HG03521 (cell line): ENCODE measurements at regions not wholly inside any gene's neighbourhood (a gene's known extent, or its start where the extent isn't known, plus 50 kb on each side); places are given as distances from the start of the nearest gene placed in this dataset.
"Not testable (repeated sequence)": the region's sequence is repeated elsewhere in the genome, so short reads cannot be mapped to it uniquely, and the experiment has no call there.

Experiments
- ATAC-seq: cut with Tn5 transposase; IDR thresholded peaks from one replicate; pipeline ENCODE4 v1.9.1; 2021; ENCODE audit warnings: mild to moderate bottlenecking, moderate library complexity; ENCODE audit not compliant: unreplicated experiment

- ATAC-seq, result no peak
Measured at GRCh38 chr18:995629-996028, 91.0 kb downstream of the ADCYAP1 start.

GRCh38 chr18:997499-997898 is 92.8 kb downstream of the ADCYAP1 start:
- no peak for ATAC-seq

GRCh38 chr18:998936-999335 is 94.3 kb downstream of the ADCYAP1 start:
- no peak for ATAC-seq

GRCh38 chr18:1002653-1003178 is 98.0 kb downstream of the ADCYAP1 start:
- ATAC-seq, result no peak

- no peak for ATAC-seq
Measured at GRCh38 chr18:1003499-1003898, 98.8 kb downstream of the ADCYAP1 start.

GRCh38 chr18:1006304-1006703 is 101.6 kb downstream of the ADCYAP1 start:
- ATAC-seq, result no peak

GRCh38 chr18:1006965-1007364 is 102.3 kb downstream of the ADCYAP1 start:
- no peak for ATAC-seq

GRCh38 chr18:1011349-1011748 is 106.7 kb downstream of the ADCYAP1 start:
- ATAC-seq, result no peak

- ATAC-seq, result no peak
Measured at GRCh38 chr18:1012775-1013174, 108.1 kb downstream of the ADCYAP1 start.

GRCh38 chr18:1013951-1014350 is 109.3 kb downstream of the ADCYAP1 start:
- no peak for ATAC-seq

- ATAC-seq, result no peak
Measured at GRCh38 chr18:1014509-1014908, 109.8 kb downstream of the ADCYAP1 start.

GRCh38 chr18:1014951-1015624 is 110.4 kb downstream of the ADCYAP1 start:
- no peak for ATAC-seq

GRCh38 chr18:1015777-1016176 is 111.1 kb downstream of the ADCYAP1 start:
- ATAC-seq, result no peak

- no peak for ATAC-seq
Measured at GRCh38 chr18:1017227-1018058, 112.8 kb downstream of the ADCYAP1 start.

GRCh38 chr18:1018181-1018681 is 113.6 kb downstream of the ADCYAP1 start:
- no peak for ATAC-seq

- ATAC-seq, result no peak
Measured at GRCh38 chr18:1019191-1019590, 114.5 kb downstream of the ADCYAP1 start.

GRCh38 chr18:1020731-1021344 is 116.2 kb downstream of the ADCYAP1 start:
- no peak for ATAC-seq

GRCh38 chr18:1026930-1027329 is 122.3 kb downstream of the ADCYAP1 start:
- ATAC-seq, result no peak

GRCh38 chr18:1033092-1033491 is 128.4 kb downstream of the ADCYAP1 start:
- ATAC-seq, result not testable (repeated sequence)

GRCh38 chr18:1034971-1035370 is 130.3 kb downstream of the ADCYAP1 start:
- ATAC-seq, result no peak

- no peak for ATAC-seq
Measured at GRCh38 chr18:1036926-1037325, 132.3 kb downstream of the ADCYAP1 start.
